H9 (cell line): ENCODE measurements at regions not wholly inside any gene's neighbourhood (a gene's known extent, or its start where the extent isn't known, plus 50 kb on each side); places are given as distances from the start of the nearest gene placed in this dataset.

ENCODE experiments used
- DNase-seq: peaks from one replicate; pipeline ENCODE4 v3.0.0-alpha.2; 2017
- H2AFZ ChIP-seq: one replicate; pipeline ENCODE4 v1.6.1; 2013; ENCODE audit warnings: mild to moderate bottlenecking, low read length, control low read depth, moderate library complexity
- H2AK5ac ChIP-seq: 2 replicates; pipeline ENCODE4 v1.6.1; 2013; ENCODE audit warnings: low read length, control low read depth, mixed read lengths; ENCODE audit not compliant: insufficient read length
- H2BK120ac ChIP-seq: one replicate; pipeline ENCODE4 v1.6.1; 2013; ENCODE audit warnings: low read depth, mild to moderate bottlenecking, low read length, control low read depth, inconsistent platforms; ENCODE audit not compliant: poor library complexity, severe bottlenecking
- H2BK12ac ChIP-seq: 2 replicates; pipeline ENCODE4 v1.6.1; 2013; ENCODE audit warnings: low read length, control low read depth, mixed read lengths, low read depth; ENCODE audit not compliant: insufficient read length
- H2BK15ac ChIP-seq: 2 replicates; pipeline ENCODE4 v1.6.1; 2013; ENCODE audit warnings: low read depth, low read length, control low read depth
- H2BK20ac ChIP-seq: one replicate; pipeline ENCODE4 v1.6.1; 2013; ENCODE audit warnings: low read depth, mild to moderate bottlenecking, low read length, control low read depth, inconsistent platforms; ENCODE audit not compliant: poor library complexity, severe bottlenecking
- H2BK5ac ChIP-seq: 2 replicates; pipeline ENCODE4 v1.6.1; 2013; ENCODE audit warnings: low read length, control low read depth, mixed read lengths; ENCODE audit not compliant: insufficient read length
- H3K14ac ChIP-seq: 2 replicates; pipeline ENCODE4 v1.6.1; 2013; ENCODE audit warnings: low read length, control low read depth; ENCODE audit not compliant: insufficient read depth
- H3K18ac ChIP-seq: 2 replicates; pipeline ENCODE4 v1.6.1; 2013; ENCODE audit warnings: low read depth, mild to moderate bottlenecking, mixed read lengths, low read length, control low read depth; ENCODE audit not compliant: insufficient read length
- H3K23ac ChIP-seq: 2 replicates; pipeline ENCODE4 v1.6.1; 2013; ENCODE audit warnings: low read length, control low read depth, mixed read lengths, low read depth; ENCODE audit not compliant: insufficient read length
- H3K23me2 ChIP-seq: 2 replicates; pipeline ENCODE4 v1.6.1; 2013; ENCODE audit warnings: low read depth, mild to moderate bottlenecking, mixed read lengths, low read length, control low read depth; ENCODE audit not compliant: insufficient read length, poor library complexity, severe bottlenecking
- H3K27ac ChIP-seq: 2 replicates; pipeline ENCODE4 v1.5.1; 2013; ENCODE audit warnings: low read length, control low read depth, mixed read lengths, low read depth; ENCODE audit not compliant: insufficient read length
- H3K27me3 ChIP-seq: 2 replicates; pipeline ENCODE4 v1.6.1; 2013; ENCODE audit warnings: low read length, control low read depth, inconsistent platforms; ENCODE audit not compliant: insufficient read depth
- H3K4ac ChIP-seq: 2 replicates; pipeline ENCODE4 v1.6.1; 2013; ENCODE audit warnings: low read depth, mild to moderate bottlenecking, control low read depth, inconsistent platforms, low read length, moderate library complexity
- H3K4me1 ChIP-seq: 2 replicates; pipeline ENCODE4 v1.6.1; 2013; ENCODE audit warnings: low read length, control low read depth, inconsistent platforms; ENCODE audit not compliant: insufficient read depth
- H3K4me2 ChIP-seq: 2 replicates; pipeline ENCODE4 v1.6.1; 2013; ENCODE audit warnings: low read length, control low read depth, mixed read lengths; ENCODE audit not compliant: insufficient read length, insufficient read depth
- H3K56ac ChIP-seq: 2 replicates; pipeline ENCODE4 v1.6.1; 2013; ENCODE audit warnings: low read depth, mild to moderate bottlenecking, mixed read lengths, low read length, control low read depth; ENCODE audit not compliant: insufficient read length
- H3K79me1 ChIP-seq: 2 replicates; pipeline ENCODE4 v1.6.1; 2013; ENCODE audit warnings: low read depth, mild to moderate bottlenecking, moderate library complexity, low read length, control low read depth, inconsistent platforms; ENCODE audit not compliant: insufficient read depth, poor library complexity, severe bottlenecking
- H3K79me2 ChIP-seq: 2 replicates; pipeline ENCODE4 v1.6.1; 2013; ENCODE audit warnings: low read length, control low read depth, inconsistent platforms; ENCODE audit not compliant: insufficient read depth
- H3K9ac ChIP-seq: 2 replicates; pipeline ENCODE4 v1.6.1; 2013; ENCODE audit warnings: low read length, control low read depth, mixed read lengths; ENCODE audit not compliant: insufficient read length; ENCODE audit errors: extremely low read depth
- H3K9me3 ChIP-seq: one replicate; pipeline ENCODE4 v1.6.1; 2013; ENCODE audit warnings: low read depth, low read length, inconsistent platforms; ENCODE audit not compliant: control insufficient read depth
- H3T11ph ChIP-seq: one replicate; pipeline ENCODE4 v1.6.1; 2013; ENCODE audit warnings: mild to moderate bottlenecking, low read length, control low read depth, inconsistent platforms
- H4K20me1 ChIP-seq: one replicate; pipeline ENCODE4 v1.6.1; 2013; ENCODE audit not compliant: control insufficient read depth, insufficient read length, insufficient read depth
- H4K5ac ChIP-seq: 2 replicates; pipeline ENCODE4 v1.6.1; 2013; ENCODE audit warnings: low read depth, mild to moderate bottlenecking, mixed read lengths, low read length, control low read depth; ENCODE audit not compliant: insufficient read length
- H4K8ac ChIP-seq: replicated peaks from 2 replicates; pipeline ENCODE4 v1.6.1; 2013; ENCODE audit warnings: low read length, control low read depth, mixed read lengths, low read depth; ENCODE audit not compliant: insufficient read length
- H4K91ac ChIP-seq: 2 replicates; pipeline ENCODE4 v1.6.1; 2013; ENCODE audit warnings: low read depth, mild to moderate bottlenecking, moderate library complexity, mixed read lengths, low read length, control low read depth; ENCODE audit not compliant: insufficient read length
- H3K27ac Mint-ChIP-seq, 3 experiments: 2 replicates in 2 of 3; 3 replicates in 1 of 3; pipeline ENCODE4 v1.8.0; 2020 to 2021; ENCODE audit warnings: mixed read lengths in 3 of 3, mild to moderate bottlenecking in 1 of 3, moderate library complexity in 1 of 3
- H3K27me3 Mint-ChIP-seq: 2 replicates; pipeline ENCODE4 v1.8.0; 2021; ENCODE audit warnings: low read depth, mild to moderate bottlenecking, moderate library complexity, mixed read lengths
- H3K36me3 Mint-ChIP-seq, 3 experiments: 2 replicates in 2 of 3; 3 replicates in 1 of 3; pipeline ENCODE4 v1.8.0; 2020 to 2021; ENCODE audit warnings: low read depth in 3 of 3, mixed read lengths in 3 of 3; ENCODE audit not compliant: insufficient read depth in 1 of 3
- H3K4me1 Mint-ChIP-seq, 2 experiments: 2 replicates each; pipeline ENCODE4 v1.8.0; 2020; ENCODE audit warnings: mixed read lengths in 2 of 2
- H3K4me3 Mint-ChIP-seq, 2 experiments: 2 replicates in 1 of 2; 3 replicates in 1 of 2; pipeline ENCODE4 v1.8.0; 2020 to 2021; ENCODE audit warnings: mild to moderate bottlenecking in 2 of 2, mixed read lengths in 2 of 2, moderate library complexity in 1 of 2
- H3K9me3 Mint-ChIP-seq, 2 experiments: 2 replicates in 1 of 2; 3 replicates in 1 of 2; pipeline ENCODE4 v1.8.0; 2020; ENCODE audit warnings: mild to moderate bottlenecking in 2 of 2, mixed read lengths in 2 of 2, moderate library complexity in 1 of 2
- CTCF ChIP-seq: fragments of 200-600 bp; sonication (generic); conservative IDR thresholded peaks from 3 replicates; pipeline ENCODE4 v1.8.0; 2021; ENCODE audit warnings: antibody characterized with exemption, mild to moderate bottlenecking
- WGBS: extraction: QIAGEN DNeasy Blood & Tissue Kit; methylation state at CpG from one replicate; pipeline ENCODE4 v1.1.7; 2013; ENCODE audit warnings: missing lambda C conversion rate, low lambda C conversion rate, mixed read lengths; ENCODE audit not compliant: insufficient read length; ENCODE audit errors: extremely low coverage; 5-methylcytosine and 5-hydroxymethylcytosine counted together

GRCh38 chr6:21478411-21478810 is 115.1 kb upstream of the SOX4 start:
- no peak overlapping the region for H3K27ac ChIP-seq
- no peaks in the 10 kb centered on the region for H4K20me1 ChIP-seq
- no peak overlapping the region for H4K8ac ChIP-seq
- H3K23me2 ChIP-seq, result no peaks in the 10 kb centered on the region
- H3K23ac ChIP-seq, result no peak overlapping the region
- Mint-ChIP-seq H3K9me3 (no peaks in the 10 kb centered on the region; a peak in 1 of 5 replicates), H3K27me3 (peaks cover 41% of the 10 kb centered on the region), H3K4me1 (peaks cover 26 to 29% of the 10 kb centered on the region in 2 experiments), H3K36me3 (no peaks in the 10 kb centered on the region), H3K27ac (no peak overlapping the region), H3K4me3 (no peak overlapping the region)
- H3K9ac ChIP-seq, result no peak overlapping the region
- H3K4me2 ChIP-seq, result no peak overlapping the region
- H2BK15ac ChIP-seq, result no peak overlapping the region
- no CpG with 5 or more reads among the region's 2 CpGs for WGBS
- H2BK20ac ChIP-seq, result no peak overlapping the region
- peaks cover 4% of the 10 kb centered on the region; the same call in 1 of the 2 replicates for H3K4me1 ChIP-seq
- H2AK5ac ChIP-seq, result no peak overlapping the region
- H3K14ac ChIP-seq, result no peak overlapping the region
- DNase-seq, result no peak
- H3K79me1 ChIP-seq, result no peaks in the 10 kb centered on the region
- no peak overlapping the region for H3K56ac ChIP-seq
- TF ChIP-seq CTCF, result no peak
- H2BK5ac ChIP-seq, result no peak overlapping the region
- H3K18ac ChIP-seq, result no peak overlapping the region
- no peak overlapping the region for H3T11ph ChIP-seq
- H2BK120ac ChIP-seq, result no peak overlapping the region
- no peaks in the 10 kb centered on the region for H3K27me3 ChIP-seq
- H4K91ac ChIP-seq, result no peak overlapping the region
- no peaks in the 10 kb centered on the region for H3K9me3 ChIP-seq
- H3K79me2 ChIP-seq, result no peaks in the 10 kb centered on the region
- no peak overlapping the region for H2BK12ac ChIP-seq
- H4K5ac ChIP-seq, result no peak overlapping the region
- no peak overlapping the region for H3K4ac ChIP-seq
- no peak overlapping the region for H2AFZ ChIP-seq
